B cell (primary cell): ENCODE measurements at regions not wholly inside any gene's neighbourhood (a gene's known extent, or its start where the extent isn't known, plus 50 kb on each side); places are given as distances from the start of the nearest gene placed in this dataset.

Experiments used
- ATAC-seq: fragments of 200-7000 bp; cut with Tn5 transposase; one replicate; pipeline ENCODE4 v1.10.0; 2021; ENCODE audit warnings: low read depth, mild to moderate bottlenecking, moderate number of reproducible peaks, moderate library complexity
- CTCF ChIA-PET: fragments of 350-600 bp; sonication (Branson Sonifier 250); formaldehyde crosslinking; loops from one replicate; lab custom pipeline; 2021; ENCODE audit warnings: antibody characterized with exemption, inconsistent platforms; lab: Charles Lee
- POLR2A ChIA-PET: fragments of 350-600 bp; sonication (Branson Sonifier 250); formaldehyde crosslinking; loops from one replicate; lab custom pipeline; 2021; ENCODE audit warnings: antibody characterized with exemption; lab: Charles Lee
- DNase-seq: peaks from one replicate; pipeline ENCODE4 v3.0.0; 2013
- H2AFZ ChIP-seq: 2 replicates; pipeline ENCODE4 v1.6.1; 2012; ENCODE audit warnings: mild to moderate bottlenecking, low read depth, low read length; ENCODE audit not compliant: insufficient read depth, poor library complexity, severe bottlenecking
- H3K27ac ChIP-seq, 2 donors: 1 replicate in 1 of 2; 2 replicates in 1 of 2; pipeline ENCODE4 v1.5.1; 2012 to 2013; ENCODE audit warnings: low read length in 2 of 2, mild to moderate bottlenecking in 2 of 2, moderate library complexity in 1 of 2
- H3K27me3 ChIP-seq, 4 experiments: fragments of 200-600 bp in 1 of 4; sonication (generic) in 1 of 4; replicated peaks in 1 of 4; 1 replicate in 2 of 4; 2 replicates in 2 of 4; pipeline versions ENCODE4 v1.6.1 to v1.7.0; 2013 to 2016; ENCODE audit warnings: low read length in 3 of 4, mild to moderate bottlenecking in 2 of 4, mixed read lengths in 1 of 4, moderate library complexity in 1 of 4; ENCODE audit not compliant: insufficient read depth in 4 of 4, control insufficient read depth in 3 of 4; ENCODE audit errors: control extremely low read depth in 1 of 4
- H3K36me3 ChIP-seq, 2 experiments: replicated peaks in 1 of 2; 1 replicate in 1 of 2; 2 replicates in 1 of 2; pipeline versions ENCODE4 v1.6.1 to v1.7.1; 2013; ENCODE audit warnings: low read length in 1 of 2; ENCODE audit not compliant: insufficient read depth in 2 of 2, control insufficient read depth in 1 of 2; ENCODE audit errors: control extremely low read depth in 1 of 2, extremely low read depth in 1 of 2
- H3K4me1 ChIP-seq, 2 donors: fragments of 200-600 bp in 1 of 2; sonication (generic) in 1 of 2; 1 replicate in 1 of 2; 2 replicates in 1 of 2; pipeline versions ENCODE4 v1.5.1 to v1.6.1; 2013 to 2017; ENCODE audit warnings: low read length in 2 of 2; ENCODE audit not compliant: control insufficient read depth in 2 of 2, insufficient read depth in 2 of 2
- H3K4me2 ChIP-seq: replicated peaks from 2 replicates; pipeline ENCODE3; 2012; ENCODE audit warnings: mild to moderate bottlenecking, low read depth, low read length; ENCODE audit not compliant: poor library complexity, severe bottlenecking
- H3K4me3 ChIP-seq, 5 experiments: fragments of 200-600 bp in 1 of 5; sonication (generic) in 1 of 5; 1 replicate in 3 of 5; 2 replicates in 2 of 5; pipeline versions ENCODE4 v1.5.1 to v1.7.0; 2011 to 2016; ENCODE audit warnings: low read length in 4 of 5, mild to moderate bottlenecking in 4 of 5, low read depth in 2 of 5, control low read depth in 1 of 5, moderate library complexity in 1 of 5; ENCODE audit not compliant: insufficient read depth in 1 of 5; ENCODE audit errors: control extremely low read depth in 1 of 5, extremely low read depth in 1 of 5
- H3K79me2 ChIP-seq: fragments of 200-600 bp; sonication (generic); one replicate; pipeline ENCODE4 v1.6.0; 2016; ENCODE audit warnings: low read length; ENCODE audit not compliant: control insufficient read depth, insufficient read depth
- H3K9ac ChIP-seq: fragments of 200-600 bp; sonication (generic); 2 replicates; pipeline ENCODE4 v1.6.1; 2017; ENCODE audit warnings: mild to moderate bottlenecking, low read length, moderate library complexity
- H3K9me3 ChIP-seq, 3 donors: one replicate each; pipeline versions ENCODE4 v1.6.1 to v1.7.1; 2013; ENCODE audit warnings: low read length in 2 of 3; ENCODE audit not compliant: control insufficient read depth in 2 of 3, insufficient read depth in 1 of 3; ENCODE audit errors: control extremely low read depth in 1 of 3
- H4K20me1 ChIP-seq: 2 replicates; pipeline ENCODE4 v1.6.0; 2012; ENCODE audit warnings: mild to moderate bottlenecking, low read length; ENCODE audit not compliant: insufficient read depth, control insufficient read depth, poor library complexity, severe bottlenecking
- H3K27ac Mint-ChIP-seq: one replicate; pipeline ENCODE4 v1.8.0; 2021; ENCODE audit warnings: mixed read lengths
- H3K27me3 Mint-ChIP-seq: one replicate; pipeline ENCODE4 v1.8.0; 2021; ENCODE audit warnings: mixed read lengths
- H3K4me1 Mint-ChIP-seq: one replicate; pipeline ENCODE4 v1.8.0; 2021; ENCODE audit warnings: mixed read lengths
- H3K4me3 Mint-ChIP-seq: one replicate; pipeline ENCODE4 v1.8.0; 2021; ENCODE audit warnings: mixed read lengths
- H3K9me3 Mint-ChIP-seq: one replicate; pipeline ENCODE4 v1.8.0; 2022; ENCODE audit warnings: mixed read lengths; ENCODE audit not compliant: insufficient read depth
- CTCF ChIP-seq: fragments of 200-600 bp; IDR thresholded peaks from one replicate; pipeline ENCODE4 v1.8.0; 2022; ENCODE audit warnings: antibody characterized with exemption, mild to moderate bottlenecking
- EZH2 ChIP-seq: IDR thresholded peaks from 2 replicates; pipeline ENCODE4 v1.6.1; 2012; ENCODE audit warnings: borderline replicate concordance, low read depth, mild to moderate bottlenecking, moderate library complexity, low read length; ENCODE audit not compliant: insufficient read depth, poor library complexity, severe bottlenecking
- WGBS: methylation state at CpG from one replicate; pipeline ENCODE4 v1.1.5; 2013; ENCODE audit warnings: missing lambda C conversion rate; ENCODE audit not compliant: insufficient coverage; 5-methylcytosine and 5-hydroxymethylcytosine counted together
- intact Hi-C: fragments of 100-400 bp; cut with micrococcal nuclease; formaldehyde crosslinking; loops from one replicate; pipeline ENCODE4 v1.10.0; 2022

GRCh38 chr21:16768096-16768495, 744.7 kb upstream of the CXADR start:
- no peak overlapping the region for H3K4me3 Mint-ChIP-seq
- ChIA-PET CTCF (no interaction called here), POLR2A (no interaction called here)
- H3K27me3 ChIP-seq, result no peaks in the 10 kb centered on the region
- intact Hi-C loops, result no loop called here
- H3K27ac ChIP-seq, result no peak overlapping the region
- TF ChIP-seq EZH2 (no peak), CTCF (no peak)
- no peaks in the 10 kb centered on the region for H3K4me1 Mint-ChIP-seq
- no peak for ATAC-seq
- H4K20me1 ChIP-seq, result no peaks in the 10 kb centered on the region
- no peak overlapping the region for H3K9ac ChIP-seq
- no peak for DNase-seq
- no peak overlapping the region for H3K4me2 ChIP-seq
- peaks cover 0 to 3% (median 0%) of the 10 kb centered on the region in 3 donors for H3K9me3 ChIP-seq
- H3K79me2 ChIP-seq, result no peaks in the 10 kb centered on the region
- H3K36me3 ChIP-seq, result no peaks in the 10 kb centered on the region
- no peaks in the 10 kb centered on the region for H3K27me3 Mint-ChIP-seq
- 92% methylated on average over 2 of the region's 3 CpGs for WGBS
- H2AFZ ChIP-seq, result no peak overlapping the region
- H3K27ac Mint-ChIP-seq, result no peak overlapping the region
- H3K4me3 ChIP-seq, result no peak overlapping the region
- peaks cover 8% of the 10 kb centered on the region for H3K9me3 Mint-ChIP-seq
- H3K4me1 ChIP-seq, result no peaks in the 10 kb centered on the region

- no peaks in the 10 kb centered on the region for H3K79me2 ChIP-seq
- TF ChIP-seq EZH2 (no peak), CTCF (no peak)
- ATAC-seq (no peak), DNase-seq (no peak)
- H3K36me3 ChIP-seq, result no peaks in the 10 kb centered on the region
- Mint-ChIP-seq H3K27ac (no peak overlapping the region), H3K9me3 (peaks cover 8% of the 10 kb centered on the region), H3K4me1 (no peaks in the 10 kb centered on the region), H3K27me3 (no peaks in the 10 kb centered on the region), H3K4me3 (no peak overlapping the region)
- CTCF ChIA-PET, result no interaction called here
- H3K9ac ChIP-seq, result no peak overlapping the region
- no peak overlapping the region for H2AFZ ChIP-seq
- POLR2A ChIA-PET, result no interaction called here
- H3K27ac ChIP-seq, result no peak overlapping the region
- H3K4me3 ChIP-seq, result no peak overlapping the region
- no peaks in the 10 kb centered on the region for H4K20me1 ChIP-seq
- H3K27me3 ChIP-seq, result no peaks in the 10 kb centered on the region
- no peaks in the 10 kb centered on the region for H3K4me1 ChIP-seq
- H3K9me3 ChIP-seq, result peaks cover 0 to 7% (median 0%) of the 10 kb centered on the region in 3 donors
- intact Hi-C loops, result no loop called here
- no peak overlapping the region for H3K4me2 ChIP-seq
These were observed 742.6 kb upstream of the CXADR start for GRCh38 chr21:16770266-16770665.
